NCI-H146 (cell line): ENCODE measurements at regions not wholly inside any gene's neighbourhood (a gene's known extent, or its start where the extent isn't known, plus 50 kb on each side); places are given as distances from the start of the nearest gene placed in this dataset.
"Not testable (repeated sequence)": the region's sequence is repeated elsewhere in the genome, so short reads cannot be mapped to it uniquely, and the experiment has no call there.

Experiments used
- DNase-seq: peaks from one replicate; lab custom pipeline; 2025; lab: John Stamatoyannopoulos, UW

DNA sequence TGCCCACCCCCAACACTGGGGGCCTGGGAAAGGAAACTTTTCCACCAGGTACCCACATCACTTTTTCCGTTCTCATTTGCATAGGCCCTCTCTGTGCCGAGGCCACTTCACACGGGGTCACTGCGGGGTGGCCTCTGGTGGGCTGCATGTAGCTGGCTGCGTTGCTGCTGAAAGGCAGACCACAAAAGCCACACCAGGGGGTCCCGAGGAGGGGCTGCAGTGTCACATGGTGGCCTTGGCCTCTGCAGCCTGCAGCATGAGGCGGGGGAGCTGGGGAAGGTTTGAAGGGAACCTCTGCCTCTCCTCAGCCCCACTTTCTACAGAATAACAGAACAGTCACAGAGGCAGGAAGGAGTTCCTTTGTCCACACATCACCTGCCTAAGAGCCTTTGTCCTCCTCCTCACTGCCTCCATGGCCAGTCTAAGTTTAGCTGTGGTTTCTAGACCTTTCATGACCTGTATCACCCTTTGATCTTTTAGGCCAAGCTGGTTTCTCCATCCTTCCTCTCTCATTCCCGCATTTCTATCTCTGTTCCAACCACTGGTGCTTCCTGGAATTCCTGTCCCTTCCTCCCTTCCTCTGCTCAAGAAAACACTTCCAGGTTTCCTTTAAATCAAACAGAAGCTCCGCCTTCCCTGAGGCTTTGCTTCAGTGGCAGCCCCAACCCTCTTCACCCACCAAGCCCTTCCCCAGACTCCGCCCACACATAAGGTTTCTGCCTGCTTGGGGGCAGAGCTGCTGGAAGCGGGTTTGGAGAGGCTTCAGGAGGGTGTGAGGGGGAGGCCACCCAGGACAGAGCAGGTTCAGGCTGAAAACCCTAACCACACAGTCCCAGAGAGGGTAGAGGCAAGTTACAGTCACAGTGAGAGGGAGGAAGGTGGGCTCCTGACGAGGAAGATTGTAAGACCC lies 150.7 kb upstream of the TLE3 start:
- DNase-seq = peak; percentile 17

DNA sequence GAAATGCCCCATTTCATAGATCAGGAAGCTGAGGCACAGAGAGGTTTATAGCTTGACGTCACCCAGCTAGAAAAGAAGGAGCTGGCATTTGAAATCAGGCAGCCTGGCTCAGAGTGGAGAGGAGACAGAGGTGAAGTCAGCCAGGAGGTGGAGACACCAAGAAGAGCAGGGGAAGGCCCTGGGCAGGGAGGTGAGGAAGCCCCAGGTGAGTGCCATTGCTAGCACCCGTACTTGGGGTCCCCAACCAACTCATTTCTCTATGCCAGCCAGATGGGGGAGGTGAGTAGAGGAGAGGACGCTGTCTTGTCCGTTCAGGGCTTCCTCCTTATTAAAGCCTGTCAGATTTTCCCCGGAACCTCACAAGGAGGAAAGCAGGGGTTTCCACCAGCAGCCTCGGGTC lies 149.6 kb upstream of the TLE3 start:
- no peak for DNase-seq

DNA sequence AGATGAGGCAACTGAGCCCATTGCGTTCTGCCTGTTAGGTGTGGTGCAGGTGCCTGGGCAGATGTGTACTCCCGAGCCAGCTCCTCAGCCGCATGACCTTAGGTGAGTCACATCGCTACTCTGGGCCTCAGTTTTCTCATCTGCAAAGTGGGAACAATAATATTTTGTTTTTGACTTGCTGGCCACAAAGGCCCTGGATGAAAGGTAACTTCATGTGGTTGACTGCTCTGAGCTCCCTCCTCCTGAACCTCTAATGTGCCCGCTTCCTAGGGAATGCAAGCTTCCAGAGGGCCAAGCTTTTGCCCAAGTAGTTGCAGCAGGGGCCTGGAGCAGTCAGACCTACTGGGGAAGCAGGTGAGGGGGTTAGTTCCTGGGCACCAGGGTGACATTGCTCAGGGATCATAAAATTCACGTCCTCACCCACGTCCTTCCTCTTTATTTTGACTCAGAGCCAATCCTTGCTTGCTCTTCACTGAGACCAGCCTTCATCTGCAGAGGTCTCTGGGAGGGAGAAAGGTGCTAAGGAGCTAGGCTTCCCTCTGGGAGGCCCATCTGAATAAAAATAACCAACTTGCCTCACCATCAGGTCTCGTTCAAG lies 149.0 kb upstream of the TLE3 start:
- no peak for DNase-seq

DNA sequence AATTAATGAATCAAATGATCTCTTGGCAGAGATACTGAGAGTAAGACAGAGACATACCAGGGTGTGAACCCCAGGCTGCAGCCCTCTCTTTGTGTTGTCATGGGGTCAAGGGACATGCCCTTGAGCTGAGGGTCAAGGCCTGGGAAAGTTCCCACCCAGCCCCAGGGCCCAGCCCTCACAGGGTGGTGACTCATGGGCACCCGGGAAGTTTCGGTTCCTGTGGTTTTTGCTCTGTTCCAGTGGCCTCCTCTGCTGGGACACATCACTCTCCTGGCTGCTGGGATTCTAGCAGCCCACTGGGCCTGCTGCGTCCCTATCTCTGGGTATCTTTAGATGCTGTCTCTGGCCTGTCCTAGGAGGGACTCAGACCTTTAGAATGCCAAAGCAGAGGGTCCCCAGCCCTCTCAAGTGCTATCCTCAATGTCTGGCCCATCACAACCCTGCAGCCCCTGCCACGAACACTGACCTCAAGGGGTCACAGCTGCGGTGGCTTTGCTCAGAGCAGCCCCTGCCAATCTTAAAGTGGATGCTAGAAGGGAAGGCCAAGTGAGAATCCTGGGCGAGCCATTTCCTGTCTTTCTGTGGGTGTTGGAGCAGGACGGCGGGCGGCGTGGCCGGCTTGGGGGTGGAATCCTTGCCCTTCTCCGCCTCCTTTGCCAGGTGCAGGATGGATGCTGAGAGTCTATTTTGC lies 148.4 kb upstream of the TLE3 start:
- DNase-seq = no peak

DNA sequence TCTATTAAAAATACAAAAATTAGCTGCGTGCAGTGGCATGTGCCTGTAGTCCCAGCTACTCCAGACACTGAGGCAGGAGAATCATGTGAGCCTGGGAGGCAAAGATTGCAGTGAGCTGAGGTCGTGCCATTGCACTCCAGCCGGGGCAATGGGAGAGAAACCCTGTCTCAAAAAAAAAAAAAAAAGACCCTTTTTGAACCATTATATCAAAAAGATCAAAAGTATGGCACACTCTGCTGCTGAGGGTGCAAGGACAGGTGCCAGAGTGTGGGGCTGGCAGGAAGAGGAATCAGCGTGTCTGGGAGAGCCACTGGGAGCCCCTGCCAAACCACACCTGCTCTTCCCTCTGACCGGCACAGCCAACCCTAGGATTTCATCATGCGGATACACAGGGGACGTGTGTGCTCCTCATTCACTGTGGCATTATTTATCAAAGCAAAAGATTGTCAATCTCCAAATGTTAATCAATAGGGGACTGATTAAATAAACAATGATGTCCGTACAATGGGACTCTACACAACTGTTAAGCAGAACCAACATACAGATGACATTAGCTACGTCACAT lies 147.3 kb upstream of the TLE3 start:
- DNase-seq = no peak

DNA sequence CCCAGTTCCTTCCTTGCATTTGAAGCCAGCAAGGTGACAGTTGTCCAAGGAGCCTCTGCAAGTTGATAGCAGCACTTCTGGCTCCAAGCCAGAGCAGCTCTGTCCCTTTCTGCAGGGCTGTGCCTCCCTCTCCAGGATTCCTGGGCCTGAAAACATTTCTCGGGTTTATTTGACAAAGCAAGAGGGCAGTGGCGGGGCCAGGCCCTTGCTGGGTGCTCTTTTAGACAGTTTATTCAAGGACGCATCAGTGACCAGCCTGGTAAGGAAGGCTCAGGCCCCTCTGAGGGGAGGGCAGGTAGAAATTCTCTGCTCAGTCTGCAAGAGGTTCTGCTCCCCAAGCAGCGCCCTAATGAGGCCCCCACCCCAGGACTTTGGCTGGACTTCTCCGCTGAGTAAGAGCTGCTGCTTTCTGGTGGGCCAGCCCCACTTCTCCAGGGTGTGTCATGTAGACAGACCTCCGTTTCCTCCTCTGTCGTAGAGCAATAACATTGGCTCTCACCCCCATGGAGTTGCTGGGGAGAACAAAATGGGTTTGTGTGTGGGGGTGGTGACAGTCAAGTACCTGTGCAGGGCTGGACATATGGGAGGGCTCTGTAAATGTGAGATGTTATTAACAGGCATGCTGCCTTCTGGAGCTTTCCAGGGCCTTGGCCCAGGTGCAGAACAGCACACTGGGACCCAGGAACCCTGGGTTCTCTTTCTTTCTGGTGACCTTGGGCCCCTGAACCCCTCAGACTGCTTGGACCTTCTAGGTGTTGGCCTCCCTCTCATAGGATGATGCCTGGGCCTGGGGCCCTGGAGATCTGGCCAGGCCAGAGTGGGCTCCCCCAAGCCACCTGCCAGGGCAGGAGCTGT lies 146.2 kb upstream of the TLE3 start:
- peak; percentile 8 for DNase-seq

DNA sequence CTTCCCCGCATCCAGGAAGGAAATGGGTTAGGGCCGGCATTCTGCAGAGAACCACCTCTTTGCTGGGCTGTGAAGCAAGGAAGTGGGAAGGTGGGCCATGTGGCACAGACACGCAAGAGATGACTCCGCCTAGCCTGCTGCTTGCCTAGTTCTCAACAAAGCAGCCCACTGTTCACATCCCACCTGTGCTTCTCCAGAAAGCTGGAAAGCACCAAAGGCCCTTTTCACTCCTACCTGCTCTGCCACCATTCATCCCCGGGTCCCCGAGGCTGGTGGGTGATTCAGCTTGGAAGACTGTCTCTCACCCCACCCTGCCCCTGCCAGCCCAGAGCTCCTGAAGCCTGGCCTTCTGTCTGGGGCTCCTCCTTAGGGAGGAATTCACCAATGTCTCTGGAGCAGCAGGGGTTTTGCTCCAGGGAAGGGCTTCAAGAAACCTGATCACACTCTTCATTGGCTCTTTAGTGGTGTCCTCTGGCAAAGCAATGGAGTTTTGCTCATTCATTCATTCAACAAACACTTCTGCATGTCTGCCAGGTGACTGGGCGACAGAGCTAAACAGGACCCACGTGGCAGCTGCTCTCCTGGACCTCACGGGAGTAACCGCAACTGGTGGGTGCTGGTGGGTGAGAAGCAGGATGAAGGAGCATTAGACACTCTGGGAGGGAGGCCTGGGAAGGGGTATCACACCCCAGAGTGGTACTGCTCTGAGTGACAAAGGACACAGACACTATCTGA lies 145.4 kb upstream of the TLE3 start:
- no peak for DNase-seq

DNA sequence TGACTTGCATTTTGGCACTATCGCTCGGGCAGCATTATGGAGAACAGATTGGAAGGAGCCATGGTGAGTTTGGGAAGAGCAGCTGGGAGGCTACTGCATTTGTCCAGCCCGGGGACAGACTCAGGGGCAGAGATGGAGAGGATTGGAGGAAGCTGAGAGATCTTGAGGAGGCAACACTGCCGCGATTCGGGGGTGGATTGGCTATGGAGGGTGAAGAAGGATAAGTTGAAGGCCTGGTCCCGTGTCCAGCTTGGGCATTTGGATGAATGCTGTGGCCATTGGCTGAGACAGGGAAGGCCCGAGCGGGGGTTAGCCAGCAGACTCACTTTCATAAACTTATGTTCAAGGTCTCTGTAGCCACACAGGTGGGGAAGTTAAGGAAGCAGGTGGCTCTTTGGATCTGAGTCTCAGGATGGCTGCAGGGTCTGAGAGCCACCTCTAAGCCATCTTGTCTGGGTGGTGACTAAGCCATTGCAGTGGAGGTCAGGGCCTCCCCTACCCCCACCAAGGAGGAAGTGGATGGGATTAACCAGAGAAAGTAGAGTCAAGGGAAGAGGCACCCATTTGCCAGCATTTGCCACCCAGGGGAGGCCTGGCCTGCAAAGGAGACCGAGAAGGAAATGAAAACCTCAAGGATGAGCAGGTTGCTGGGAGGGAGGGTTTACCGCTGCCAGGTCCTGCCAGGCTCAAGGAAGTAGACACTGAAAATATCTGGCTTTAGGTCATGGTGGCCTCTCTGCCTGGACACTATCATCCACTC lies 144.0 kb upstream of the TLE3 start:
- no peak for DNase-seq

DNA sequence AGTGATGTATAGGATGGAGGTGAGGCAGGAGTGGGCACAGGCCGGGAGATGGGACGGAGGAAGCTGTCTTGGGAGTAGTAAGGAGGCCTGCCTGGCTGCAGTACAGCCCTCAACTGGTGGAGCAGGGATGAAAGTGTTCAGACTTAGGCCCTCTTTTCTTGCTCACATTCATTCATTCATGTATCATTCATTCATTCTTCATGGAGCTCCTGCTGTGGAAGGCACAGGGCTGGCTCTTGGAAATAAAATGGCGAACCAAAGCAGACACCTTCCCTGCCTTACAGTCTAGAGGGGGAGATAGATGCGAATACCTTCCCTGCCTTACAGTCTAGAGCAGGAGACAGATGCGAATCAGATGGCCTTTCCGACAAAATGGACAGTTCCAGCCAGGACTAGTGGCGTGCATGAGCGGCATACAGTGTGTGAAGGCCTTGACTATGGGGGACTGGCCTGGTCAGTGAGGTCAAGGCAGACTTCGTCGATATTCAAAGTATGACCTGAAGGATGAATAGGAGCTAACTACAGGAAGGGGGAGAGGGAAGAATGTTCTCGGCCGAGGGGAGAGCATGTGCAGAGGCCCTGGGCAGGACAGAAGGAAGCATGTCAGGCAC lies 143.2 kb upstream of the TLE3 start:
- no peak for DNase-seq

DNA sequence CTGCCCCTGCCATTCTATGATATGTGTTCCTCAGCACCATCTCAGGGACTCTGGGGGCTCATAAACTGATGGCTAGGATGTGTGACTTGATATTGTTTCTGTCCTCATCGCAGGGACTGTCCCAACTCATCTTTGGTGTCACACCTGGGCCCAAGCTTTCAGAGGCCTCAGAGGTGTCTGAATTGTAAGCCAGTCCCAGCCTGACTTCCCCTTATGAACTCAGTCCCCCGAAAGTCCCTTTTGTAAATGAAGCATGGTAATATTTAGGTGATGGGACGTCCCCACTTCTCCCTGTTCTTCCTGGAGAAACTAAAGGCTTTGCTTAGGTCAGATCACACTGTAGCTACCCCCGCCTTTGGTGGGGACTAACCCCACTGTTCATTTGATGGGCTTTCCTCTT lies 142.4 kb upstream of the TLE3 start:
- DNase-seq = no peak

DNA sequence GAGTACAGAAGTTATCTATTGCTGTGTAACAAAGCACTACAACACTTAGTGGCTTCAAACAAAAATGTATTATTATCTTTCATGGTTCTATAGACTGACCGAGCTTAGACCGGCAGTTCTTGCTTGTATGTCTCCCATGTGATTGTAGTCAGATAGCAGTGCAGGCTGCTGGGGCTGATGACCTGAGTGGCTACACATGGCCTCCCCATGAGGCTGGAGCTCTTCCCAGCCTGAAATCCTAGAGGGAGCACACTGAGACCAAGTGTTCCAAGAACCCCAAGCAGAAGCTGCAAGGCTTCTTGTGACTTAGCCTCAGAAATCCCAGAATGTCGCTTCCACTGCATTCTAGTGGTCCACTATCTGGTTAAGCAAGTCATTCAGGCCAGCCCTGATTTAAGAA lies 141.2 kb upstream of the TLE3 start:
- DNase-seq = no peak

DNA sequence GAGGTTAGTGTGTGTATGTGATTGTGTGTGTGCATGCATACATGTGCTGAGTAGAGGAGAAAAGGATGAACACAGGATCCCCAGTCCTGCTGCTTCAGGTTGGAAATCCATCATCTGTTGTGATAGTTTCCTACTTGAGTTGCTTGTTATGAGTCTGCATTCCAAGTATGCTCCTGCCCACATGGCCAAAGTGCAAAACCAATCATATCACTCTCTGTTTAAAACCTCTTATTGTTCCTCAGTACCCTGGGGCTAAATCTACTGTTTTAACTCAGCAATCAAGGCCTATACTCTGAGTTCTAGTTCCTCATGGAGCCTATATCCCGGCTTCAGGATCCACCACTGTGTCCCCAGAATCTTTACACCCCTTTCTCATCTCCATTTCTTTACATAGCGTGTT lies 139.9 kb upstream of the TLE3 start:
- DNase-seq = no peak

DNA sequence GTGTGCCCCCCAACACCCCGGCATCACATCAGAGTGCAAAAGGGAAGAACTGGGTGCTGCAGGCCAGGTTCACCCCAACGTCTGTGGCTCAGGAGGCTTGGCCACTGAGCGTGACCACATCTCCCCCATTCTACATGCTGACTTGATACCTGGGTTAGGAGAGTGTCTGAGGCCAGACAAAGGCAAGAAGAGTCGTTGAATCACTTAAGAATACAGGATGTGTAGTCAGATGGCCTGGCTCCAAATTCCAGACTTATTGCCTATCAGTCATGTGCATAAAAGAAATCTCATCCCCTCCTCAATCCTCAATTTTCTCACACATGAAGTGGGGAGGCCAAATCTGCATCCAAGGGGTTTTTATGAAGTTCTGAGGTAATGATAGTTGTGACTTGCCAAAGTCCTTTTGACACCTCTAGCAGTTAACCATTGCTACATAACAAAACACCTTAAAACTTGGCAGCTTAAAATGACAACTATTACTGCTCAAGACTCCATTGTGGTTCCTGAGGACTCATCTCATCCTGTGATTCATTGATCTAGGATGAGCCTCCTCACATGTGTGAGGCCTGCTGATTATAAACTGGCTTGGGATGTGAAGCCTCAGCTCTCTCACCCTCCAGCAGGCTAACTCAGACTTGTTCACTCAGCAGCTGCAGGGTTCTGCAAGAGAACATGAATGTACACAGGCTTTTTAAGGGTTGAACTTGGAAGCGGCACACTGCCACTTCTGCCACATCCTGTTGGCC lies 138.8 kb upstream of the TLE3 start:
- no peak for DNase-seq

DNA sequence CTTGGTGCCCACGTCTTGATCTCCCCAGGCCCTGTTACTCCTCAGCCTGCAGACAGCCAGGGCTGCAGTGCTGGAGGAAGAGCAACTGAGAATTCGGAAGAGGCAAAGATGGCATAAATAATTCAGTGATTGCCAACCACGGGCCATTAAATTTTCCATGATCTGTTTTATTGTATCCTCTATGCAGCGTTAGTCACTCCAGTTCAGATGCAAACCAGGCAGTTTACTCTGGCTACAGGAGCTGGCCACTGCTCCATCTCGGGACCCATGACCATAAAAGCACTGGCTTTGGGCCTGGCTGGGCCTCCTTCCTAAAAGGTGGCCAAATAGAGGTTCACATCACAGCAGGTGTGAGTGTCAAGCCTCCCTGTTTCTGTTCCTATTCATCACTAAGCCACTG lies 137.6 kb upstream of the TLE3 start:
- no peak for DNase-seq

DNA sequence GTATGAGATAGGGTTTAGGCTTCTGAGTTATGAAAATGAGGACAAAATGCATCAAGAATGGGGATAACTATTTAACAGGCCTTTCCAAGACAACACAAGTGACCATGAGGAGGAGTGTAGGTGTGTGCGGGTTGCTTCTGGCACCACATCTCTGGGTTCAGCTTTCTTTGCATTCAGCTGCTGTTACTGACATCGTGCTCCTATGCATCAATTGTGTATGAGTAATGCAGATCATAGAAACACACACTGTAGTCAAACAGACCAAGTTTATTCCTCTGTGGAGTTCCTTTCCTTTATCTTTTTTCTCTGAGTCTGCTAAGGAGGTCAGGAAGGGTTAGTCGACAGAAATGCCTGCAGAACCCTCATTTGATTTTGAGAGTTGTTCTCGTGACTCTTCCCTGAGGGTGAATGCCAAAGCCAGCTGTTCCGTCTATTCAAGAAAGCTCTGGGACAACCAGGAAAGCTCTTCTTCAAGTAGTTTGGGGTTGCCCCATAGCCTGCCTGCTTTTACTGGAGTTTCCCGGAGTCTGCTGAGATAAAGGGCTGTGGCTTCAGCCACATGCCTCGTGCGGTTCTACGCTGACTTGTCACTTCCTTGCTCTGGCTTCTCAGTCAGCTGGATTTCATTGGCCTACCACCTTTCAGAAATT lies 136.7 kb upstream of the TLE3 start:
- DNase-seq = no peak

DNA sequence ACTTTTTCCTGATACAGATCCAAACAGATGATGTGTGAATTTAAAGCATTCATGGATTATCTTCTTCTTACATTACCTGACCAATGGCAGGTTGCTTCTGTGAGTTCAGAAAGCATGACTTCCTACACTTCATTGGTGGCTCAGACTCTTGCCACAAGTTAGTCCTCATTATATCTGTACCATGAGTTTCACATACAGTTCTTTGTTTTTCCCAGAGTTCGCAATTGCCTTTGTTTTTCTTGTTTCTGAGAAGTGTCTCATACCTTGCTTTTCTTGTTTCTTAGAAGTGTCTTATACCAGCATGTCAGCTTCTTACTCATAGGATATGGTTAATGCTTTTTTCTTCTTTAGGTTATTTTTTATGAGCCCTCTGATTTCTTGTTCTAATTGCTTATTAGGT lies 133.8 kb upstream of the TLE3 start:
- DNase-seq = no peak

DNA sequence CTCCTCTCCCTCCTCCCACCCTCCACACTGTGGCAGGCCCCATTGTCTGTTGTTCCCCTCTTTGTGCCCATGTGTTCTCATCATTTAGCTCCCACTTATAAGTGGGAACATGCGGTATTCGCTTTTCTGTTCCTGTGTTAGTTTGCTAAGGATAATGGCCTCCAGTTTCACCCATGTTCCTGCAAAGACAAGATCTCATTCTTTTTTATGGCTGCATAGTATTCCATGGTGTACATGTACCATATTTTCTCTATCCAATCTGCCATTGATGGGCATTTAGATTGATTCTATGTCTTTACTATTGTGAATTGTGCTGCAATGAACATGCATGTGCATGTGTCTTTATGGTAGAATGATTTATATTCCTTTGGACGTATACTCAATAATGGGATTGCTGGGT lies 130.2 kb upstream of the TLE3 start:
- not testable (repeated sequence) for DNase-seq

DNA sequence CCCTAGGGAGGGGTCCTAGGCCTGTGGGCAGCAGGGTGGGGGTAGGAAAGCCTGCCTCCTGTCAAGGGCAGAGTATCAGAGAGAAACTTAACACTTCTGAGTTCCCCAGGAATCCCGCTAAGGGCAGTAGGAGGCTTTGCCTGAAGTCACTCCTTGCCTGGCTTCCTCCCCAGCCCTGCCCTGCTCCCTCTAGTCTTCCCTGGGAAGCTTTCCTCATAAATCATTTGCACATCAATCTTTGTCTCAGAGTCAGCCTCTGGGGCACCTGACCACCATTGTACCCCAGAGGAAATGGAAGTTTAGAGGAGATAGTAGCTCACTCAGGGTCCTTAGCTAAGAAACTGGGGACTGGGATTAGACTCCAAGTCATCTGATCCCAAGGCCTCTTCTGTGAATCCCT lies 129.4 kb upstream of the TLE3 start:
- no peak for DNase-seq
